Liver (tissue), 8 donors: ENCODE measurements at regions not wholly inside any gene's neighbourhood (a gene's known extent, or its start where the extent isn't known, plus 50 kb on each side); places are given as distances from the start of the nearest gene placed in this dataset.

Source experiments
- DNase-seq: peaks from one replicate; pipeline ENCODE4 v3.0.0-alpha.2; 2017; ENCODE audit warnings: low spot score
- H3K27ac ChIP-seq, 2 donors: one replicate each; pipeline ENCODE4 v1.7.0; 2013; ENCODE audit warnings: inconsistent platforms in 2 of 2, low read length in 2 of 2, control low read depth in 1 of 2, low read depth in 1 of 2, mild to moderate bottlenecking in 1 of 2
- H3K27me3 ChIP-seq, 4 donors: one replicate each; pipeline versions ENCODE4 v1.6.1 to v1.7.0; 2013; ENCODE audit warnings: low read length in 3 of 4, inconsistent platforms in 1 of 4, mild to moderate bottlenecking in 1 of 4, moderate library complexity in 1 of 4; ENCODE audit not compliant: control insufficient read depth in 4 of 4, insufficient read depth in 4 of 4
- H3K36me3 ChIP-seq, 4 donors: one replicate each; pipeline versions ENCODE4 v1.6.1 to v1.7.0; 2013; ENCODE audit warnings: low read length in 3 of 4, mild to moderate bottlenecking in 3 of 4, low read depth in 1 of 4, moderate library complexity in 1 of 4; ENCODE audit not compliant: control insufficient read depth in 4 of 4, insufficient read depth in 3 of 4
- H3K4me1 ChIP-seq, 4 donors: one replicate each; pipeline versions ENCODE4 v1.6.1 to v1.7.0; 2013; ENCODE audit warnings: low read length in 3 of 4, mild to moderate bottlenecking in 3 of 4, moderate library complexity in 1 of 4; ENCODE audit not compliant: control insufficient read depth in 4 of 4, insufficient read depth in 4 of 4
- H3K4me3 ChIP-seq, 3 donors: one replicate each; pipeline versions ENCODE4 v1.6.1 to v1.7.0; 2013; ENCODE audit warnings: low read length in 3 of 3, control low read depth in 1 of 3, low read depth in 1 of 3, mild to moderate bottlenecking in 1 of 3
- H3K9ac ChIP-seq, 2 donors: one replicate each; pipeline ENCODE4 v1.7.0; 2013; ENCODE audit warnings: low read length in 2 of 2, mild to moderate bottlenecking in 2 of 2, moderate library complexity in 2 of 2, control low read depth in 1 of 2, low read depth in 1 of 2
- H3K9me3 ChIP-seq, 4 donors: one replicate each; pipeline versions ENCODE4 v1.6.1 to v1.7.0; 2013; ENCODE audit warnings: low read length in 3 of 4; ENCODE audit not compliant: control insufficient read depth in 4 of 4
- ATF3 ChIP-seq: IDR thresholded peaks from 2 replicates; pipeline ENCODE4 v1.6.1; 2016; ENCODE audit warnings: antibody characterized with exemption
- CTCF ChIP-seq: fragments of 150-350 bp; IDR thresholded peaks from 2 replicates; pipeline ENCODE4 v1.5.1; 2017; ENCODE audit warnings: improper control_type of control experiment, low read depth, low read length; ENCODE audit not compliant: missing input control
- EGR1 ChIP-seq, 2 donors: IDR thresholded peaks; 2 replicates each; pipeline ENCODE4 v1.6.1; 2016 to 2018; ENCODE audit warnings: antibody characterized with exemption in 2 of 2, low read depth in 2 of 2
- FOXA1 ChIP-seq: IDR thresholded peaks from 2 replicates; pipeline ENCODE4 v1.6.1; 2016; ENCODE audit warnings: antibody characterized with exemption
- HNF4A ChIP-seq, 2 donors: conservative IDR thresholded peaks; 2 replicates each; pipeline ENCODE4 v1.6.1; 2016; ENCODE audit warnings: antibody characterized with exemption in 2 of 2, mild to moderate bottlenecking in 2 of 2
- JUND ChIP-seq, 2 donors: IDR thresholded peaks; 2 replicates each; pipeline ENCODE4 v1.6.1; 2016; ENCODE audit warnings: antibody characterized with exemption in 2 of 2
- MAX ChIP-seq: IDR thresholded peaks from 2 replicates; pipeline ENCODE4 v1.6.1; 2016; ENCODE audit warnings: antibody characterized with exemption
- NR2F2 ChIP-seq: IDR thresholded peaks from 2 replicates; pipeline ENCODE4 v1.6.1; 2016; ENCODE audit warnings: antibody characterized with exemption
- RAD21 ChIP-seq, 2 donors: IDR thresholded peaks; 2 replicates each; pipeline ENCODE4 v1.6.1; 2016; ENCODE audit warnings: antibody characterized with exemption in 2 of 2, mild to moderate bottlenecking in 2 of 2
- REST ChIP-seq: IDR thresholded peaks from 2 replicates; pipeline ENCODE4 v1.6.1; 2016; ENCODE audit warnings: antibody characterized with exemption, mild to moderate bottlenecking
- RXRA ChIP-seq, 2 donors: IDR thresholded peaks; 2 replicates each; pipeline ENCODE4 v1.6.1; 2017 to 2018; ENCODE audit warnings: antibody characterized with exemption in 2 of 2, mild to moderate bottlenecking in 1 of 2
- SP1 ChIP-seq: IDR thresholded peaks from 2 replicates; pipeline ENCODE4 v1.6.1; 2018; ENCODE audit warnings: antibody characterized with exemption, mild to moderate bottlenecking
- TAF1 ChIP-seq: conservative IDR thresholded peaks from 2 replicates; pipeline ENCODE4 v1.6.1; 2016; ENCODE audit warnings: antibody characterized with exemption, mild to moderate bottlenecking
- YY1 ChIP-seq: IDR thresholded peaks from 2 replicates; pipeline ENCODE4 v1.6.1; 2016; ENCODE audit warnings: antibody characterized with exemption, mild to moderate bottlenecking
- ZBTB33 ChIP-seq: IDR thresholded peaks from 2 replicates; pipeline ENCODE4 v1.6.1; 2016; ENCODE audit warnings: antibody characterized with exemption
- WGBS: extraction: QIAGEN DNeasy Blood & Tissue Kit; methylation state at CpG from one replicate; pipeline ENCODE4 v1.1.7; 2013; 5-methylcytosine and 5-hydroxymethylcytosine counted together
- donor health status: healthy.
- donor health status: healthy.
- donor health status: healthy.
- donor health status: healthy.
- donor health status: healthy.

- Histone ChIP-seq H3K27ac (no peak overlapping the region), H3K4me1 (no peaks in the 10 kb centered on the region), H3K36me3 (no peaks in the 10 kb centered on the region), H3K9me3 (no peaks in the 10 kb centered on the region), H3K4me3 (no peak overlapping the region), H3K27me3 (peaks cover 0 to 5% (median 2%) of the 10 kb centered on the region in 4 donors), H3K9ac (no peak overlapping the region)
- WGBS = 58% methylated on average over 3 of the region's 3 CpGs
- DNase-seq = no peak
- TF ChIP-seq ZBTB33 = no peak
These were observed 224.5 kb downstream of the VRK1 start for GRCh38 chr14:97021571-97022168.

- H3K9ac ChIP-seq = no peak overlapping the region
- peaks cover 0 to 5% (median 2%) of the 10 kb centered on the region in 4 donors for H3K27me3 ChIP-seq
- H3K4me1 ChIP-seq = no peaks in the 10 kb centered on the region
- no peak for DNase-seq
- no peak overlapping the region for H3K27ac ChIP-seq
- WGBS = 68% methylated on average over 3 of the region's 3 CpGs
- no peaks in the 10 kb centered on the region for H3K9me3 ChIP-seq
- no peak overlapping the region for H3K4me3 ChIP-seq
- no peak for TF ChIP-seq MAX
- TF ChIP-seq RAD21 (IDR thresholded peaks at IDR 0.05) = no peak
- TF ChIP-seq YY1 = no peak
- no peak for TF ChIP-seq NR2F2
- no peak for TF ChIP-seq HNF4A (conservative IDR thresholded peaks at IDR 0.05)
- no peak for TF ChIP-seq REST
- TF ChIP-seq FOXA1 = no peak
- TF ChIP-seq ZBTB33 = no peak
- TF ChIP-seq TAF1 = no peak
- no peak for TF ChIP-seq ATF3
- TF ChIP-seq CTCF = no peak
- no peak for TF ChIP-seq SP1
- TF ChIP-seq RXRA (IDR thresholded peaks at IDR 0.05) = no peak
- no peak for TF ChIP-seq JUND (IDR thresholded peaks at IDR 0.05)
- no peak for TF ChIP-seq EGR1 (IDR thresholded peaks at IDR 0.05; ENCODE audit: low read depth in 2 of 2)
- H3K36me3 ChIP-seq = no peaks in the 10 kb centered on the region
These were observed 225.6 kb downstream of the VRK1 start for GRCh38 chr14:97022741-97023140.
